DMS53 (cell line): ENCODE measurements at regions not wholly inside any gene's neighbourhood (a gene's known extent, or its start where the extent isn't known, plus 50 kb on each side); places are given as distances from the start of the nearest gene placed in this dataset.

Source experiments
- DNase-seq: peaks from one replicate; lab custom pipeline; 2025; lab: John Stamatoyannopoulos, UW

DNA sequence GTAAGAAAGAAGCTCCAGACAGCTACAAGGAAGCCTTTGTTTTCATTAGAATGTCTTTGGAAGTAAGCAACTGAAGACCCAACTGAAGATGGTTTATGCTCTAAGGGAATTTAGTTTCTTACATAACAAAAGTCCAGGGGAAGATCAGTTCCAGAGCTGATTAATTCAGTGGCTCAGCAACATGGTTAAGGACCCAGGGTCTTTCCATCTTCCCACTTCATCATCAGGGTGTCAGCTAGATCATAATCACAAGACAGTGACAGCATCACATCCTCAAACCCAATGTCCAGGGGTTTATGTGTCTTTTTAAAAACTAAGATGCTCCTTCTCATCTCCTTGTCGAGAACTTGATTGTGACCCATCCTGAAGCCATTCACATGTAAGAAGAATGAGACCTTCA, 119.7 kb upstream of the PRDM1 start:
- DNase-seq = no peak

DNA sequence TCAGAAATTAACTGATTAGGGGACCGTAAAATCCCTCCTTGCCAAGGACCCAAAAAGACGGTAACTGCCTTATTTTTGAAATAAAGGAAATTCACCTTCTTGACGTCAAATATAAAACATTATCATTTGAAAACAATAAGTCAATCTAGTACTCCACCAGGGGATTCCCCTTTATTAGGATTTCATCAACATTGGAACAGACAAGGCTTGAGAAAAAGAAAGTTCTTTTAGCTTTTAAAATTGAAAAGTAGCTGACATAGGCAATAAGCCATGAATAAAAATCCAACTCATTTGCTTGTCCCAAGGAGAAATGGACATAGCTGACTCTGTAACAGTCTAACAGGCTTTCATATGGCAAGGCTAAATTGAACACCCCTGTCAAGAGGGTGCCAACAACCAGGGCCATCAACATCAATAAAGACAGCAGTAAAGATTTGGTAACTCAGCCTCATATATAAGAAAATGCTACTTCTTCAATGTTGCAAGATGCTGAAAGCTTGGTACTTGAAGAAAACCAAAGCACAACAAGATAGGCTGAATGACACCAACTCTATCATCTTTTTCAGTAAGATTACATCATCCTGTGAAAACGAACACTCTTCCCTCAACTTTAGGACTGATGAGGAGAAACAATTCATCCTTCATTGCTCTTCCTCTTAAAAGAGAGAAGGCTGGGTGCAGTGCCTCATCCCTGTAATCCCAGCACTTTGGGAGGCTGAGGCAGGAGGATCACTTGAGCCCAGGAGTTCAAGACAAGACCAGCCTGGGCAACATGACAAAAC, 121.0 kb upstream of the PRDM1 start:
- DNase-seq = no peak

DNA sequence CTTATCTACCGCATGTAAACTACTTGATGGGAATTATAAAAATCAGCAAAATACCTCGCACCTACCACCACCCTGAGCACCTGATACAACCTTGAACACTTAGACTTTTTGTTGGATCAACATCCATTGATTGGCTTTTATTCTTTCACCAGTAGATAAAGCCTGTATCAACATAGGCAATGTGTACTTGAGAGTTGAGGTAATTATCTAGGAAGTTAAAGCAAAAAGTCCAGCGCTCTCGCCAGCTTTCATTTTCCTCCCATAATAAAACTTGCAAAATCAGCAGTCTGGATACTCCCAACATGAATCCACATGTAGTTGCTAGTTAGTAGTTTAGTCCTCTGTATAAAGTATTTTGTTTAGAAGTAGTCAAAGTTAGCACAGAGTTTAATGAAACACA, 132.0 kb upstream of the PRDM1 start:
- no peak for DNase-seq

DNA sequence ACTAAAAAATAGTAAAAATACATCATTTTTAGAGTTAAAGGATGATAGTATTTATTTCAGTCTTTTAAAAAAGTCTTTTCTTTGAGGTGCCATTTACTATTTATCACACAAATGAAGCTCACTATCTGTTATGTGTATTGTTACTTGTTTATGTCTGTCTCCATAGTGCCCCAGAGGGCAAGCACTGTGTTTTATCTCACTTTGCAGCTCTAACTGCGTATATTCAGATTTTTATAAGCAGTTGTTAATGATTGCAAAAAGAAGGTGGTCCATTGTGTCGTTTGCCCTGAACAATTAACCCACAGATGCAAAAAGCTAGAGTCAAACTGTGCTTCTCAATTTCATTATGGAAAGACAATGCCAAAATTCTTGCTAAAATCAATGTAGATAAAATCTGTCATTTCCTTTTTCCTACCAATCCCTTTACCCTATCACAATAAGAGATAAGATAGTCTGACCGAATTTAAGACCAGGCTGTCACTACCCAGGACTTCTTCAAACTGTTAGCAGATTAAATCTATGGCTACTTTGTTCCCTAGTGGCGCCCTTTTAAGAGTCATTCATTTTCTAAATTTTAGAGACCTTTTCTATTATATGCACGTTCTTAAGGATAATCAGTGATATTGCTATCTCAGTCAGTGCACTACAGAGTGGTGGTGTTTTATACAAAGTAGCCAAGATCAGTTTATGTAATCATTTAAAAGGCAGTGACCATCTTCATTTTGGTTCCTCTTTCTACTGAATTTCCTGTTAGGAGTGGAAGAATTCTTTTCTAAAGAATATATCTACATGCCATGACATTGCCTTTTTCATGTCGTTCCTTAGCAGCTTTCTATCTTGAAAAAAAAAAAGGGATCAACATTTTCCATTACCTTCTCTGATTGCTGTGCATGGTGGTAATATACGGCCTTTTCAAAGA, 133.1 kb upstream of the PRDM1 start:
- DNase-seq = no peak

DNA sequence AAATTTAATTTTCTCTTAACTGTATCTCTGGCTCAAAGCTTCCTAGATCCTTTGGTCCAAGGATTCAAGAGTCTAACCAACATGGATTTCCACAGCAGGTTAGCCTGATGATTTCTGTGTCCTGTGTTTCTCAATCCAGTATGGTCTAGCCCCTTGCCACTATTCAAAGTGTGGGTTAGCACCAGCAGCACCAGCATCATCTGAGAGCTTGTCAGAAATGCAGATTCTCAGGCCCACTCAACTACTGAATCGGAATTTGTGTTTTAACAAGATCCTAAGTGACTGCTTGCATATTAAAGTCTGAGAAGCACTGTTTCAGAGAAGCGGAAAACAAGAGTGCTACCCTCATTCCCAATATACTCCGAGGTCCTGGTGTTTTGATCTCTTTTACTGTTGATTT, 133.8 kb upstream of the PRDM1 start:
- DNase-seq = no peak

DNA sequence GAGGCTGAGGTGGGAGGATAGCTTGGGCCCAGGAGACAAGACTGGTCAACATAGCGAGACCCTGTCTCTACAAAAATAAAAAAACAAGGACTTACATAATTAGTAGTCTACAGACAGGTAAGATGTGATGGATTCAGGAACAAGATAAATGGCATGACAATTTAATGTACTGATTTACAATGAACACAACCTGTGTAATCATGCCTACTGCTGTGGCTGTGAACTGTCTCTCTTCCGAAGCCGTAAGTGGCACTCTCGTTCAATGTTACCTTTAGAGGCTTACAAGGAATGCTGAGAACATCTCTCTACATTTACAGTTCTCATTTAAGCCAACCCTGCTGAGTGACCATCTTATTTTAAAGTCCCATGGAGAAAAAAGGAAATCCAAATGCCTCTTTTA, 134.8 kb upstream of the PRDM1 start:
- DNase-seq = no peak

DNA sequence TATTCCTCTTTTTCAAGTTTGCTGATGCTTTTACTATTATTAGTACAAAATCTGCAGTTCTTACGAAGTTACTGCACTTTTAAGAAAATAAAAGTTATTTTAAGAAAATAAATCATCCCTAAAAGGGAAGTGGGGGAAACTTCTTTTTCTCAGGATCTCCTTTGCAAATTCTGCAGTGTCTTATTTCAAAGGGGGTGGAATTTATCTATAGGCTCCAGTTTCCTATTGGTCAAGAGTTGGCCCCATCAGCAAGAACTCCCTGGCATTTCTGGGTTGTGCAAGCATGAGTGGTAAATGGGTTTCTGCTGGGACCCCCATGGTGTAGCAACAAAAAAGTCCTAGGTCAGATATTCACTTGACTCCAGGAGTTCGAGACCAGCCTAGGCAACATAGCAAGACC, 136.3 kb upstream of the PRDM1 start:
- no peak for DNase-seq

DNA sequence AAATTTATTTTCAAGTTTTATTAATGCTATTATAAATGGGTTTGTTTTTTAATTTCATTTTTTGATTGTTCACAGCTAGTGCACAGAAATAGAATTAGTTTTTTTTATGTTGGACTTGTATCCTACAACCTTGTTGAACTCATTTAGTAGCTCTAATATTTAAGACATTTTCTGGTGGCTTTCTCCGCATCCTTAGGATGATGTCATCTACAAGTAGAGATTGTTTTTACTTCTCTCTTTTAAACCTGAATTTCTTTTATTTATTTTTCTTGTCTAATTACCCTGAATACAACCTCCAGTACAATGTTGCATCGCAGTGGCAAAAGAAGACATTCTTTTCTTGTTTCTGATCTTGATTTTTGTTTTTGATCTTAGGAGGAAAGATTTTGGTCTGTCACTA, 142.6 kb upstream of the PRDM1 start:
- no peak for DNase-seq

DNA sequence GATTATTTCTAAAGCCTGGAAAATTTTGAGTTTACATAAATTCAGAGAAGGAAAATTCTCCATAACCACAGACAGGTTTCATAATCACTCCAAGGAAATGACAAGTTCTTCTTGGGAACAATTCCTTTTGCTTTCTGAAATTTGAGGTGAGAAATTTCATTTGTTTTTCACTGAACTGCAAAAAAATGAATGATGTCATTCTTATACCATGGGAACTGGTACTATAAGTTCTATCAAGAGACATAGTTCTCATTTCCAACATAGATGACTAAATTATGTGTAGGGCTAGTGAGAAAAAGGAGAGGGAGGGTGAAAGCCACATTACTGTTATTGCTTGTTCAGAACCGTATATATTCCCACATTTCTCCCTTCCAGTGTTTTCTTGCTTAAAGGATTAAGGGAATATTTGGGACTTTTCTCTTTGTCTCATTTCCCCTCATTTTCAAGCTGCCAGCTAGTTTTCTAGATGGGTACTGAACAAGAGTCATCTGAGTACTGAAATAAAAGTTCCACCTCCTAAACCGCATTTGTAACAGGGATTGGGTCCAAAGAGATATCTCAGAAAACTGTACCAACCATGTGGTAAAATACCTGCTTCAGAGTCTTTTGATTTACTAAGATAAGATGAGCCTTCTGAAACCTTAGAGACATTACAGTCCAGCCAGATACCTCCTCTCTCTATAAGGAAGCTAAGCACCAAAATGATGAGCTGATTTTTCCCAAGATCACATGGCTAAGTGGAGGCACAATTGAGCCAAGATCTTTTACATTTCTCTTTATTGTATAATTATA, 144.3 kb upstream of the PRDM1 start:
- no peak for DNase-seq

DNA sequence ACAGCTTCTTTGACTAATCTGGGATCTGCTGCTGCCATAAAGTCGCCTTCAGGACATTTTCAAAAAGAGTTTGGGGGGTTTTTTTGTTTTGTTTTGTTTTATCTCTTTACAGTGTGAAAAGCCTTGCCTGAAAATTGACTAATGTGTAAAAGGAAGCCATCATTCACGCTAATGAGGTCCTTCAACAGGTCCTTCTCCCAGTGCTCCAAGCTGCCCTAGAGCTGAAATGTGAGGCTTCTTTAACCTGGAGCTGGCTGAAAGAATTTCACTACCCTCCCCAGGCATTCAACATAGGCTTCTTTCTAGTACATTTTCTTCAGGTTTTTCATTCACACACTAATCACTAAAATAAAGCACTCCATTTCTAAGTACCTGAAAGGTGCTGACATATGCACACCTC, 145.1 kb upstream of the PRDM1 start:
- no peak for DNase-seq

DNA sequence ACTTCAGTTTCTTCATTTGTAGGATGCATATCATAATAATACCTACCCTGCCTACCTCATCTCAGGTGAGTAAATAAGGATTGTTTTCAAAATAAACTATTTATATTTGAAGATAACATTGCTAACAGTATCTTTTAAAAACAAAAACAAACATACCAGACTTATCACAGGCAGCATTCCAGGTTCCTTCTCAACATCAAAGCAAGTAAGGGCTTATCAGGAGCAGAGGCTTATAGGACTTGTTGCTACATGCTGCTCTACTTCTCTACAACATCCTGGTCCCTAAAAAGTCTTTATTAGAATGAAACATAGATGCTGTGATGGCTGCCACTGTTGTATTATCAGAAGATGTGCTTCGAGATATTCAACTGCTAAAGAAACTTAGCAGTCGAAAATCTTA, 149.2 kb upstream of the PRDM1 start:
- peak; percentile 5 for DNase-seq

DNA sequence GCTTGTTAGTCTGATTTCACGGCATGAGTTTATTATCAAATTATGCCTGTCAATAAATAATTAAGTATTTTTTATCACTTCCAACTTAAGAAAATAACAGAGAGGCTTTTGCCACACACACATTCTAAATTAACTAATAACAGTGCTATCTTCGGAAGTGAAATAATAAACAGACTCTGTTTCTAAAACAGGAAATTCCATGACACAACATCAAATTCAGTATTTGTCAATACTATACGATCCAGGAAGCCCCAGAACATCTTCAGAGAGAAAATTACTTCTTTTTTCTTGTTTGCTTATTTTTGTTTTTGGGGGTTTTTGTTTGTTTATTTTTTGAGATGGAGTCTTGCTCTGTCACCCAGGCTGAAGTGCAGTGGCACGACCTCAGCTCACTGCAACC, 150.7 kb upstream of the PRDM1 start:
- no peak for DNase-seq

DNA sequence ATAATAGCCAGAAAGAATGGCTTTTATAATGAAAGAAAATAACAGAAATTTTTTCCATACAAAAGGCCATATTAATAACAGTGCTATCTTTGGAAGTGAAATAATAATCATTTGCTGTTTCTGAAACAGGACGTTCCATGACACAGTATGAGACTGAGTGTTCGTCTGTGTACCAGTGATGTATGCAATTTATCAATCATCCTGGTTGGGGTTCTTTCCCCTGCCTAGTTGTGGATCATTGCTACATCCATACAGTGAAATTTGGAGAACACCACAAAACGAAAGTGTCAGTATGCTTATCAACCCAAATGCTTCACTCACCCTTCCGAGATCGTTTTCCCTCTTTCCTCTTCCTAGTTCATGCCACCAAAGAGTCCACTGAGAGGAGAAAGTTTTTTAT, 151.4 kb upstream of the PRDM1 start:
- no peak for DNase-seq

DNA sequence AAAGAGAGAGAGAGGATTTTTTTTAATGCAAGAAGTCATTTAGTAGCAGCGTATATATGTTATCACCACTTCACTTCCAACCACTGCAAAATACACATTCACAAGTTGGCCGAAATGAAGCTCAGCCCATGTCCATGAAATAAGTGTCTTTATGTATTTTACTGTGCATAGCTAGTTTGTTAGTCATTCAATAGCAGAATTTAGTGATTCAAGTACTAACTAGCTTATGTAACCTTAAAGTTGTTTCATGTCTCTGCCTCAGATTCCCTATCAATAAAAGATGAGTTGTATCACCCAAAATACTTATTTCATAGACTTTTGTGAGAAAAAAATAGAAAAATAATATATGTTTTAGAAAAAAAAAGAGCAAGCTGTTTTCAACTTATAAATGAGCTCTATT, 153.7 kb upstream of the PRDM1 start:
- no peak for DNase-seq

DNA sequence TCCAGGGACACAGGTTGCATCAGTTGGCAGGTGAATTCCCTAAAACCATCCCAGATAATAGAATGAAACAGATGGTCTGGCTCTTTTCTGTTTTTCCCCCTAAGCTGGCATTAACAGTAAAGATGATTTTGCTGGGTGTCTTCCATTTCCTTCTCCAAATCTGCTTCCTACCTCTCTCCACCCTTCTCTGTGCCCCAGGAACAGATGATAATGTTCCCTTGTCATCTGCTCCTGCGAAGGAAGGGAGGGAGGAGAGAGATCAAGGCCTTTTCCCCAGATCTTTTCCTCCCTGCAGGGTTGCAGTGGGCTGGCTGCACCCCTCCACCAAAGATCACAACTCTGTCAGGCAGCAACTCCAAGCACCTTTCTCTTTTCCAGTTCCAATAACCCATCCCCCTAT, 156.5 kb upstream of the PRDM1 start:
- no peak for DNase-seq

DNA sequence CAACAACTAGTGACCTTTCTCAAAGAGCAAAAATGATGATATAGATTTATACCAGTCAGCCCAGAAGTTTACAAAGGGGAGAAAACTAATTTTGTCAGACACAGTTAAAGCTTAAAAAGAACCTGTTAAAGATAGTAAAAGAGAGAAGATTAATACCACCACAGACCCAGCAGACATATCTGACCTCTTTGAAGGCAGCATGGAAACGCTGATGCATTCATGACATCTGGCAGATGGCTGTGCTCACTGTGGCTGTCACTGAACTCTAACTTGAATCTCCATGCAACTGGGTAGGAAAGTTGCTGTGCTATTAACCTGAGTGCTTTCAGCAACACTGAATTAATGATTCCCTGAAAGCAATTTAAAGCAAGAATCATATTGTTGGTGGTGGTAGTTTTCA, 159.8 kb upstream of the PRDM1 start:
- no peak for DNase-seq

DNA sequence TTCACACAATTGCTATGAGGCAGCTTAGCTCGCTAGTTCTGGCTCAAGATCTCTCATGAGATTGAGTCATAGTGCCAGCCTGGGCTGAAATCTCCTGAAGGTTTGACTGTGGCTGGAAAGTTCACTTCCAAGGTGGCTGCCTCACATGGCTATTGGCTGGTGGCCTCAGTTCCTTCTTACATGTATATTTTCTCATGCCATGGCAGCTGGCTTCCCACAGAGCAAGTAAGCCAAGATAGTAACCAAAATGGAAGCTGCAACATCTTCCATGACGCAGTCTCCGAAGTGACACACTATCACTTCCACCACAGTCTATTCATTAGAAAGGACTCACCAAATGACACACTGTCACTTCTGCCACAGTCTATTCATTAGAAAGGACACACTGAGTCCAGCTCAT, 160.4 kb upstream of the PRDM1 start:
- no peak for DNase-seq

DNA sequence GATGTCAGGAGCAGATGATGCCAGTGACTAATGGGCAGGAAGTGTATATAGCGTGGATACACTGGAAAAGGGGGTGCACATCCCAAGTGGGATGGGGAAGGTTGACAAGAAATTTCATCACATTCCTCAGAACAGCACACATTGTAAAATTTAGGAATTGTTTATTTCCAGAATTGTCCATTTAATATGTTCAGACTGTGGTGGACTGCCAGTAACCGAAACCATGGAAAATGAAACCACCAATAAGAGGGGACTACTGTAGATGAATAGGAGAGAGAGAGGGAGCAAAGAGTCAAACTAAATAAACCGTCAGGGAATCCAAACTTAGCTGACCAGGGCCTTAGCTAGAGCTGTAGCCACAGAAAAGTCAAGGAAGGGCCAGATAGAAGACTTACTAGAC, 164.4 kb upstream of the PRDM1 start:
- no peak for DNase-seq

DNA sequence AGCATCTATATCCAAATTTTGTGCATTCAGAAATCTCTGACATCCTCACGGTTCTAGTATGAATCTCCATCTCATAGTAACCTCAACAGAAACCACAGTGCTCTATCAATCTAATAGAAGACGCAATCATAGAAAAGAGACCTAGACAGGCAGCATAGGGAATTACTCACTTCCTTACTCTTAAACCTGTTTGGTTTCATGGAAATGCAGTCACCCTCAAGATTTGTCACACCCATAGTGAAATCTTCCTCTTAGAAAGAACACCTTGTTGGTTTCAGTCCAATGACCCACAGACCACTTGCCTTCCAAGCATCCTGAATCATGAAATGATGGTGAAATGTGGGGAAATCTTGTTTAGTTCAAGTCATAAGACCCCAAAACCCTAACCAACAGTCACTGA, 166.1 kb upstream of the PRDM1 start:
- no peak for DNase-seq

DNA sequence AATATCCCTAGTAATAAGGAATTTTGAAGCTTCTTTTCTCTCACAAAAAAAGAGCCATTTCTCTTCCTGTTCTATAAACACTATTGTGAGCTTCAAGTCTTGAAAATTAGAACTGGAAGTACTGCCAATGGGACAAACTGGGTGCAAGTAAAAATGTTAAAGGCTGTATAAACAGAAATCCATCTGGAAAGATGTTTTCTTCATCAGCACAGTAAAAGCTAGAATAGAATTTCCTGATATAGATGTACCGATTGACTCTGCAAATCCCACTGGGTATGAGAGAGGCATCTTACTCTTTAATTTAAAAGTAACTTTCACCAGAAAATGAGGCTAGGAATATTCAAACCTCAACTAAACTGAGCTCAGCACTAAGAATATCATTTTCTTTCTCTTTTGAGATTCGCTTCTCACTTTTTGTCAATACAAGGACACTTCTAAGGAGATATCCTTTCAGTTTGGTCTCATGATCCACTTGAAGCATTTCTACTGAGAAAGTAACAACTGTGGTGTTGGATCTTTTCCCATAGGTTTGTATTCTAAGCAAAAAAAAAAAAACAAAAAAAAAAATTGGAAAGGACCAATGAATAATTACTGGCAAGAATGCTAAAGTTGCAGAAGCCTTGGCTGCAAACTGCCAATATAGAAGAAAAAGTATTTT, 169.0 kb upstream of the PRDM1 start:
- DNase-seq = no peak

DNA sequence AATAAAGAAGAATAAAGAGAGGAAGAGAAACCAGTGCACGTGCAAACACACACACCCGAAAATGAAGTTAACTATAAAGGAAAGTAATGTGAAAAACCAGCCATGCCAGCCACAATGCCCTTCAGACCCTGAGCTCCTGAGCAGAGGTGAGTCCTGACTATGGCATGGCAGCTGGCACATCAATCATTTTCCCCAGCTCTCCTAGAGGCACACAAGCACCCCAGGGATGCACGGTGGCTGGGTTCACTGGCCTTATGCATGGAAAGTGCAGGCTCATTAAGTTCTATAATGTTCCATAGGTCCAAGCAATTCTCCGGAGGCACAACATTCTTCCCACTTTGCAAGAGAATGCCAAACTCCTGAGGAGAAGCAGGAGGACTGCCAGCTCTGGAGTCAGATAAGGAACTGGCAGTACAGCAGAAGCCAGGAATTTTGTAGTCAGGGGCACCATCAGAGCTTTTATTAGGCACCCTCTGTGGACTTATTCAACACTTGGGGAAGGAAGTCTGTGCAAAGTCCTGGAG, 175.0 kb upstream of the PRDM1 start:
- no peak for DNase-seq

DNA sequence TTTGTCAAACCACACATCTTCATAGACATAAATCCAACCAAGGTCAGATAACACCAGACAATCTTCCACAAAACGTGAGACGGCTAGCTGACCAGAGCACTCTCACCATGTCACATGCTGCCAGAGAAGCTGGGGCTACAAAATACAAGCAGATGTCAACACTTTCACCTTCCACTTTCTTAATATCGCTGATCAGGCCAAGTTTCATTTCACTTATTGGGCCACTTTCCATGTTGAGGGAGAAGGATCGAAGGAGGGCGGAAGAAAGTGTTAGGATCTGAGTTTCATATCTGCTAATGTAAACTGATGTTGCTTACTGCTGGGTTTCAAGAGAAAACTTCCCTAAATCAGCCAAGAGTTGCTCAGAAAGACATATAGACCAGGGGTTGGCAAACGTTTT, 177.0 kb upstream of the PRDM1 start:
- no peak for DNase-seq
